ENCODE measurements at regions not wholly inside any gene's neighbourhood (a gene's known extent, or its start where the extent isn't known, plus 50 kb on each side); places are given as distances from the start of the nearest gene placed in this dataset.

DNA sequence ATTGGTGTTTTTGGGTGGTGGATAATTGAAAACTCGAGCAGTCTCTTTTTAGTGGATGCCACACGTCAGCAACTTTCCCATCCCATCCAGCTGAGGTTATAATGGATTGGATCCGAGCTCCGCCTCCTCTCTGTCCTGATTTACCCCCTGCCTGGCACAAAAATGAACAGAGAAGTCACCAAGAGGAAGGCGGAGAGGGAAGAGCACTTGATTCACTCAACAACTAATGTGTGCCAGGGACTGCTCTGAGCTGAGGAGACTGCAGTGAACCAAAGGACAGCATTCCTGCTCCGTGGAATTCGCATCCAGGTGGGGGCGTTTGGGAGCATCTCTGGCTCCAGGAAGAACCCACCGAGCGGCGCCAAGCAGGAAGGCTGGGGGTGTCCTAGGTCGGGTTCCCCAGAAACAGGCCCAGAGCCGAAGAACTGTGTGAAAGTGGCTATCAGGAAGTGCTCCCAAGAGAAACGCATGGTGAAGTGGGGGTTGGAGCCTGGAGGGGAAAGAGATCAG, 95.8 kb upstream of the NAA20 start:
- TF ChIP-seq, protein P1, sequence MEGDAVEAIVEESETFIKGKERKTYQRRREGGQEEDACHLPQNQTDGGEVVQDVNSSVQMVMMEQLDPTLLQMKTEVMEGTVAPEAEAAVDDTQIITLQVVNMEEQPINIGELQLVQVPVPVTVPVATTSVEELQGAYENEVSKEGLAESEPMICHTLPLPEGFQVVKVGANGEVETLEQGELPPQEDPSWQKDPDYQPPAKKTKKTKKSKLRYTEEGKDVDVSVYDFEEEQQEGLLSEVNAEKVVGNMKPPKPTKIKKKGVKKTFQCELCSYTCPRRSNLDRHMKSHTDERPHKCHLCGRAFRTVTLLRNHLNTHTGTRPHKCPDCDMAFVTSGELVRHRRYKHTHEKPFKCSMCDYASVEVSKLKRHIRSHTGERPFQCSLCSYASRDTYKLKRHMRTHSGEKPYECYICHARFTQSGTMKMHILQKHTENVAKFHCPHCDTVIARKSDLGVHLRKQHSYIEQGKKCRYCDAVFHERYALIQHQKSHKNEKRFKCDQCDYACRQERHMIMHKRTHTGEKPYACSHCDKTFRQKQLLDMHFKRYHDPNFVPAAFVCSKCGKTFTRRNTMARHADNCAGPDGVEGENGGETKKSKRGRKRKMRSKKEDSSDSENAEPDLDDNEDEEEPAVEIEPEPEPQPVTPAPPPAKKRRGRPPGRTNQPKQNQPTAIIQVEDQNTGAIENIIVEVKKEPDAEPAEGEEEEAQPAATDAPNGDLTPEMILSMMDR (conservative IDR thresholded peaks at IDR 0.05; ENCODE audit: low read length): no peak
- no peak for TF ChIP-seq EZH2phosphoT487 (IDR thresholded peaks at IDR 0.05; ENCODE audit: borderline replicate concordance, low read depth, low read length)
